Sigmoid colon (tissue), 6 donors: ENCODE measurements at regions not wholly inside any gene's neighbourhood (a gene's known extent, or its start where the extent isn't known, plus 50 kb on each side); places are given as distances from the start of the nearest gene placed in this dataset.
A peak's percentile ranks its signal among the peaks of the same experiment; 100 is the strongest.

Experiments used
- DNase-seq: peaks from one replicate; pipeline ENCODE4 v3.0.0-alpha.2; 2019
- H3K27ac ChIP-seq, 4 donors: fragments of 200-600 bp; sonication (generic); one replicate each; pipeline ENCODE4 v1.5.1; 2016 to 2019; ENCODE audit warnings: mild to moderate bottlenecking in 1 of 4
- H3K27me3 ChIP-seq, 3 donors: fragments of 200-600 bp; sonication (generic); one replicate each; pipeline ENCODE4 v1.5.1; 2019; ENCODE audit warnings: mild to moderate bottlenecking in 1 of 3
- H3K36me3 ChIP-seq, 4 donors: fragments of 200-600 bp; sonication (generic); one replicate each; pipeline ENCODE4 v1.5.1; 2016 to 2019
- H3K4me1 ChIP-seq, 4 donors: fragments of 200-600 bp; sonication (generic); one replicate each; pipeline ENCODE4 v1.5.1; 2017 to 2019
- H3K4me3 ChIP-seq, 4 donors: fragments of 200-600 bp; sonication (generic); one replicate each; pipeline ENCODE4 v1.5.1; 2017 to 2019; ENCODE audit warnings: mild to moderate bottlenecking in 2 of 4, moderate library complexity in 1 of 4
- H3K9me3 ChIP-seq, 4 donors: fragments of 200-600 bp in 3 of 4; sonication (generic) in 3 of 4; one replicate each; pipeline versions ENCODE4 v1.5.1 to v1.6.1; 2013 to 2019
- CTCF ChIP-seq, 4 experiments: fragments of 450-650 bp in 3 of 4; fragments of 200-600 bp in 1 of 4; IDR thresholded peaks; one replicate each; pipeline ENCODE4 v1.5.1; 2016 to 2019; ENCODE audit warnings: antibody characterized with exemption in 4 of 4, mild to moderate bottlenecking in 3 of 4, moderate library complexity in 2 of 4
- EP300 ChIP-seq, 4 donors: sonication (generic); formaldehyde crosslinking; IDR thresholded peaks; one replicate each; pipeline ENCODE4 v1.6.1; 2017; ENCODE audit warnings: antibody characterized with exemption in 4 of 4
- POLR2A ChIP-seq, 2 donors: fragments of 450-650 bp; IDR thresholded peaks; one replicate each; pipeline ENCODE4 v1.6.1; 2016; ENCODE audit warnings: antibody characterized with exemption in 2 of 2, mild to moderate bottlenecking in 2 of 2, moderate library complexity in 2 of 2
- POLR2AphosphoS5 ChIP-seq, 4 donors: sonication (generic); formaldehyde crosslinking; IDR thresholded peaks; one replicate each; pipeline ENCODE4 v1.6.1; 2017; ENCODE audit warnings: antibody characterized with exemption in 4 of 4
- WGBS, 2 donors: extraction: QIAGEN DNeasy Blood & Tissue Kit; methylation state at CpG; one replicate each; pipeline ENCODE4 v1.1.7; 2013; 5-methylcytosine and 5-hydroxymethylcytosine counted together
- intact Hi-C: fragments of 100-400 bp; cut with DNase I; formaldehyde crosslinking; loops from one replicate; pipeline ENCODE4 v1.15.1; 2023
- donor health status: healthy with polysubstance abuse.
- donor health status: healthy.

DNA sequence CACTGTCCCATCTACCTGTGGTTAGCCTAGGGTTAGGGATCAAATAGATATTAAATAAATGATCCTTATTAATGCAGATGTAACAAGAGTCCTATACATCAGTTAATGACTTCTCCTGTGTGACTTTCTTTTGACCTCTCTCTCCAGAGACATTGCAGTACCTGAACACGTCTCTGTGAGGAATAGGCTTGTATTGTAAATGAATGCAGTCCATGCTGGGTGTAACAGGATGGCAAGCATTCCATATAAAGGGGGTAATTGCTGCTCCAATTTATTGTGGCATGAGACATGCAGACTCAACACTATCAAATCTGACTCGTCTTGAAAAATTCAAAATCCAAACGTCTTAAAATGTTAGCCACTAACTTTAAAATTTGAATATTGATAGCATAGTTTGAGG is 189.5 kb downstream of the PRDM2 start:
- Histone ChIP-seq H3K9me3 (peaks cover 0 to 4% (median 0%) of the 10 kb centered on the region in 4 donors), H3K4me3 (no peak overlapping the region), H3K27me3 (peaks cover 13 to 65% (median 24%) of the 10 kb centered on the region in 3 donors), H3K4me1 (peaks cover 0 to 11% (median 9%) of the 10 kb centered on the region in 4 donors), H3K36me3 (no peaks in the 10 kb centered on the region), H3K27ac (no peak overlapping the region)
- intact Hi-C loops = no loop called here
- TF ChIP-seq CTCF (IDR thresholded peaks at IDR 0.05) (no peak), POLR2AphosphoS5 (IDR thresholded peaks at IDR 0.05) (no peak), EP300 (IDR thresholded peaks at IDR 0.05) (no peak), POLR2A (IDR thresholded peaks at IDR 0.05) (no peak)
- 19 to 49% methylated on average over 3 of the region's 3 CpGs for WGBS, 2 donors
- DNase-seq = no peak

- H3K9me3 ChIP-seq = peaks cover 0 to 4% (median 0%) of the 10 kb centered on the region in 4 donors
- intact Hi-C loops = no loop called here
- DNase-seq = no peak
- peaks cover 13 to 65% (median 24%) of the 10 kb centered on the region in 3 donors for H3K27me3 ChIP-seq
- H3K36me3 ChIP-seq = no peaks in the 10 kb centered on the region
- WGBS, 2 donors = 92 to 97% methylated on average over 2 of the region's 2 CpGs
- no peak for TF ChIP-seq EP300 (IDR thresholded peaks at IDR 0.05)
- TF ChIP-seq CTCF (IDR thresholded peaks at IDR 0.05) = no peak
- no peak for TF ChIP-seq POLR2AphosphoS5 (IDR thresholded peaks at IDR 0.05)
- TF ChIP-seq POLR2A (IDR thresholded peaks at IDR 0.05) = no peak
- H3K4me1 ChIP-seq = peaks cover 0 to 11% (median 9%) of the 10 kb centered on the region in 4 donors
- H3K4me3 ChIP-seq = no peak overlapping the region
- H3K27ac ChIP-seq = no peak overlapping the region
Measured at GRCh38 chr1:13890766-13891165, 190.8 kb downstream of the PRDM2 start.

GRCh38 chr1:13892198-13892597 is 192.2 kb downstream of the PRDM2 start:
- Histone ChIP-seq H3K4me3 (peak overlapping the region in 2 of 4 donors; percentile 44 to 46), H3K36me3 (no peaks in the 10 kb centered on the region), H3K27ac (no peak overlapping the region), H3K9me3 (peaks cover 0 to 4% (median 0%) of the 10 kb centered on the region in 4 donors), H3K4me1 (peaks cover 0 to 11% (median 9%) of the 10 kb centered on the region in 4 donors), H3K27me3 (peaks cover 13 to 65% (median 24%) of the 10 kb centered on the region in 3 donors)
- intact Hi-C loops = no loop called here
- TF ChIP-seq POLR2AphosphoS5 (IDR thresholded peaks at IDR 0.05) = no peak
- TF ChIP-seq POLR2A (IDR thresholded peaks at IDR 0.05) = no peak
- TF ChIP-seq CTCF (IDR thresholded peaks at IDR 0.05) = no peak
- no peak for TF ChIP-seq EP300 (IDR thresholded peaks at IDR 0.05)
- WGBS, 2 donors = 25% methylated on average over 7 of the region's 7 CpGs
- DNase-seq = no peak

DNA sequence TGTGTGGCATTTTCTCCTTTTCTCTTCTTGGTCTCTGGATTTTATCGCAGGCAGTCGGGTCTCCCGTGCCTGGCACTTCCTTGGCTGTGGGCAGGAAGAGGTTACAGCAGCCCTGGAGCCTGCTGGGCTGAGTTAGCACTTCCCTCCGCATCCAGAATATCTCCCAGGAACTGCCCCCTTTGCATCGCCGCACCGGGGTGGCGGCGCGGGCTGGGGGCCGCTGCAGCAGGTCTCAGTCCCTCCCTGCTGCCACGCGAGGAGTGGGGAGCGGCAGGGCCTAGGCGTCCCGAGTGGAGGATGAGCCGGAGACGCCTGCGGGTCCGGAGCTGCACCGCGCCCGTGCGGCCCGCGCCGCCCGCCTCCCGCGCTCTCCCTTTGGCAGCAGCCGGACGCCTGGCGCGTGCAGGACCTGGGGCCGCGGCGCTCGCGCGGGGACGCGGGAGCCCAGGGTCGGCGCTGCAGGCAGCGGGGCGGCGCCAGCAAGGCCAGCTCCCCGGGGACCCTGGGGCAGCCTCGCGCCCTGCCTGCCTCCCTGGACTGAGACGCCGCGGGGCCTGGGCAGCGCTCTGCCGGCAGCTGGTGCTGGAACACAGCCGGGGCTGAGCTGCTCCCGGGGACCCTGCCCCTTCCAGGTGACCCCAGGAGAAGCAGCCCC is 192.8 kb downstream of the PRDM2 start:
- TF ChIP-seq POLR2A (IDR thresholded peaks at IDR 0.05) = no peak
- no peak for TF ChIP-seq EP300 (IDR thresholded peaks at IDR 0.05)
- no peak for TF ChIP-seq CTCF (IDR thresholded peaks at IDR 0.05)
- TF ChIP-seq POLR2AphosphoS5 (IDR thresholded peaks at IDR 0.05) = no peak
- intact Hi-C loops = no loop called here
- WGBS, 2 donors = 1 to 2% methylated on average over 57 of the region's 57 CpGs
- Histone ChIP-seq H3K27me3 (peaks cover 13 to 62% (median 24%) of the 10 kb centered on the region in 3 donors), H3K4me1 (peaks cover 0 to 11% (median 9%) of the 10 kb centered on the region in 4 donors), H3K4me3 (peak overlapping the region in 3 of 4 donors; percentile 42 to 46 (median 44)), H3K27ac (no peak overlapping the region), H3K36me3 (no peaks in the 10 kb centered on the region), H3K9me3 (peaks cover 0 to 4% (median 0%) of the 10 kb centered on the region in 4 donors)
- no peak for DNase-seq
